HL-60 (cell line): ENCODE measurements at regions not wholly inside any gene's neighbourhood (a gene's known extent, or its start where the extent isn't known, plus 50 kb on each side); places are given as distances from the start of the nearest gene placed in this dataset.

Experiments
- CTCF ChIP-seq: IDR thresholded peaks from one replicate; pipeline ENCODE4 v1.5.1; 2011; ENCODE audit warnings: low read length, control low read depth, inconsistent platforms; ENCODE audit not compliant: insufficient read depth
- GABPA ChIP-seq: IDR thresholded peaks from 2 replicates; pipeline ENCODE4 v1.6.1; 2012; ENCODE audit warnings: low read depth
- POLR2AphosphoS5 ChIP-seq: IDR thresholded peaks from 2 replicates; pipeline ENCODE4 v1.6.1; 2012; ENCODE audit warnings: low read depth
- REST ChIP-seq: IDR thresholded peaks from 2 replicates; pipeline ENCODE4 v1.6.1; 2012; ENCODE audit warnings: low read depth; ENCODE audit not compliant: insufficient replicate concordance

GRCh38 chr2:105669384-105669891, 75.3 kb upstream of the NCK2 start:
- no peak for TF ChIP-seq CTCF
- TF ChIP-seq GABPA: no peak
- TF ChIP-seq POLR2AphosphoS5: no peak
- no peak for TF ChIP-seq REST
